ENCODE measurements at regions not wholly inside any gene's neighbourhood (a gene's known extent, or its start where the extent isn't known, plus 50 kb on each side); places are given as distances from the start of the nearest gene placed in this dataset.

GRCh38 chr17:14014657-14015056 lies 54.6 kb upstream of the COX10 start:
- DNase-seq, result no peak
- H3K27me3 ChIP-seq, result no peaks in the 10 kb centered on the region
- H3K4me1 ChIP-seq, result peaks cover 0 to 5% (median 0%) of the 10 kb centered on the region in 4 donors
- no peak for TF ChIP-seq CTCF (IDR thresholded peaks at IDR 0.05)
- intact Hi-C loops (cut with DNase I; ENCODE audit: low total_unique reads), result no loop called here
- H3K36me3 ChIP-seq, result no peaks in the 10 kb centered on the region
- H3K4me3 ChIP-seq, result no peak overlapping the region
- H3K9me3 ChIP-seq, result no peaks in the 10 kb centered on the region
- no peak overlapping the region for H3K27ac ChIP-seq

GRCh38 chr17:14015271-14015670 lies 54.0 kb upstream of the COX10 start:
- TF ChIP-seq CTCF (IDR thresholded peaks at IDR 0.05), result no peak
- intact Hi-C loops (cut with DNase I; ENCODE audit: low total_unique reads), result no loop called here
- Histone ChIP-seq H3K36me3 (no peaks in the 10 kb centered on the region), H3K4me3 (no peak overlapping the region), H3K9me3 (no peaks in the 10 kb centered on the region), H3K4me1 (peaks cover 0 to 5% (median 0%) of the 10 kb centered on the region in 4 donors), H3K27ac (no peak overlapping the region), H3K27me3 (no peaks in the 10 kb centered on the region)
- DNase-seq, result no peak

- TF ChIP-seq CTCF (IDR thresholded peaks at IDR 0.05), result no peak
- Histone ChIP-seq H3K4me3 (no peak overlapping the region), H3K27me3 (no peaks in the 10 kb centered on the region), H3K4me1 (peaks cover 0 to 5% (median 0%) of the 10 kb centered on the region in 4 donors), H3K36me3 (no peaks in the 10 kb centered on the region), H3K9me3 (no peaks in the 10 kb centered on the region), H3K27ac (no peak overlapping the region)
- intact Hi-C loops (cut with DNase I; ENCODE audit: low total_unique reads), result no loop called here
- no peak for DNase-seq
Observed at GRCh38 chr17:14016858-14017257, 52.4 kb upstream of the COX10 start.

- intact Hi-C loops (cut with DNase I; ENCODE audit: low total_unique reads), result no loop called here
- H3K36me3 ChIP-seq, result no peaks in the 10 kb centered on the region
Observed at GRCh38 chr17:14019186-14019956, 49.9 kb upstream of the COX10 start.

More at GRCh38 chr17:14019186-14019956, 49.9 kb upstream of the COX10 start:
- DNase-seq, result no peak
- Histone ChIP-seq H3K27me3 (no peaks in the 10 kb centered on the region), H3K27ac (no peak overlapping the region), H3K9me3 (no peaks in the 10 kb centered on the region), H3K4me3 (no peak overlapping the region), H3K4me1 (peaks cover 0 to 5% (median 0%) of the 10 kb centered on the region in 4 donors)
- no peak for TF ChIP-seq CTCF (IDR thresholded peaks at IDR 0.05)
